ENCODE measurements at regions not wholly inside any gene's neighbourhood (a gene's known extent, or its start where the extent isn't known, plus 50 kb on each side); places are given as distances from the start of the nearest gene placed in this dataset.

DNA sequence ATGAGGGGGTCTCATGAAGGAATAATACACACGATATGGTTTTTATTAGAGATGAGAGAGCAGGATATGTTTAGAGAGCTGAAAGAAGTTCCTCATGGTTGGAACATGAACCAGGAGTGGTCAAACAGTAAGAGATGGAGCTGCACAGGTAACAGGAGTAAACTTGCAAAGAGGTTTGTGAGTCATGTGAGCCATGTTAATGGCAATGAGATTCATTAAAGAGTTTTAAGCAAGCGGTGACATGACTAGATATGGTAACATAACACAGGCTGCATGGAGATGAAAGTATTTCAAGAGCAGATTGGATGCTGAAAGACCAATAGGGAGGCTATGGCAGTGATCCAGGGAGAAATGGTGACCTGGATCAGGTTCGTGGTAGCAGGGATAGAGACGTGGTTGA lies 62.6 kb upstream of the SSTR1 start:
- Histone ChIP-seq H3K9me3 (ENCODE audit: control insufficient read depth in 1 of 2, low read length in 2 of 2) (no peaks in the 10 kb centered on the region), H3K27me3 (ENCODE audit: low read depth, low read length) (no peaks in the 10 kb centered on the region), H3K4me3 (ENCODE audit: low read depth in 1 of 2, low read length in 2 of 2) (no peak overlapping the region), H3K4me1 (ENCODE audit: control insufficient read depth in 1 of 2, insufficient read depth in 2 of 2, low read length in 2 of 2) (no peaks in the 10 kb centered on the region), H3K27ac (ENCODE audit: low read length) (no peak overlapping the region), H3K36me3 (ENCODE audit: control insufficient read depth in 1 of 2, insufficient read depth in 2 of 2, low read length in 2 of 2) (no peaks in the 10 kb centered on the region)

- Histone ChIP-seq H3K4me3 (ENCODE audit: low read depth in 1 of 2, low read length in 2 of 2) (no peak overlapping the region), H3K9me3 (ENCODE audit: control insufficient read depth in 1 of 2, low read length in 2 of 2) (no peaks in the 10 kb centered on the region), H3K27ac (ENCODE audit: low read length) (no peak overlapping the region), H3K4me1 (ENCODE audit: control insufficient read depth in 1 of 2, insufficient read depth in 2 of 2, low read length in 2 of 2) (no peaks in the 10 kb centered on the region), H3K27me3 (ENCODE audit: low read depth, low read length) (no peaks in the 10 kb centered on the region), H3K36me3 (ENCODE audit: control insufficient read depth in 1 of 2, insufficient read depth in 2 of 2, low read length in 2 of 2) (no peaks in the 10 kb centered on the region)
These were observed 57.6 kb upstream of the SSTR1 start for GRCh38 chr14:38150075-38150474.

Data from muscle layer of duodenum (tissue), 2 donors.